Osteoblast (primary cell): ENCODE measurements at regions not wholly inside any gene's neighbourhood (a gene's known extent, or its start where the extent isn't known, plus 50 kb on each side); places are given as distances from the start of the nearest gene placed in this dataset.

Experiments used
- DNase-seq: peaks from one replicate; pipeline ENCODE4 v3.0.0; 2011; ENCODE audit warnings: low spot score, mixed read lengths; ENCODE audit not compliant: insufficient read length; ENCODE audit errors: missing footprints
- H2AFZ ChIP-seq: 2 replicates; pipeline ENCODE4 v1.6.0; 2011; ENCODE audit warnings: mild to moderate bottlenecking, low read length
- H3K27ac ChIP-seq: 2 replicates; pipeline ENCODE4 v1.5.1; 2011; ENCODE audit warnings: mild to moderate bottlenecking, low read depth, low read length, moderate library complexity
- H3K27me3 ChIP-seq: 2 replicates; pipeline ENCODE4 v1.6.0; 2012; ENCODE audit warnings: mild to moderate bottlenecking, control low read depth, inconsistent platforms, low read length, moderate library complexity; ENCODE audit not compliant: insufficient read depth
- H3K36me3 ChIP-seq: 2 replicates; pipeline ENCODE4 v1.5.1; 2011; ENCODE audit warnings: mild to moderate bottlenecking, low read length, control low read depth, moderate library complexity; ENCODE audit not compliant: insufficient read depth
- H3K4me1 ChIP-seq: 2 replicates; pipeline ENCODE4 v1.5.1; 2011; ENCODE audit warnings: mild to moderate bottlenecking, low read length, control low read depth, moderate library complexity; ENCODE audit not compliant: insufficient read depth
- H3K4me2 ChIP-seq: 2 replicates; pipeline ENCODE4 v1.6.0; 2011; ENCODE audit warnings: mild to moderate bottlenecking, low read length; ENCODE audit not compliant: insufficient read depth
- H3K4me3 ChIP-seq: fragments of 200-600 bp; sonication (generic); 3 replicates; pipeline ENCODE4 v1.5.1; 2012; ENCODE audit warnings: mild to moderate bottlenecking, low read length, inconsistent platforms; ENCODE audit not compliant: insufficient read depth
- H3K79me2 ChIP-seq: 2 replicates; pipeline ENCODE4 v1.6.0; 2012; ENCODE audit warnings: mild to moderate bottlenecking, low read length, control low read depth, inconsistent platforms; ENCODE audit not compliant: insufficient read depth
- H3K9me3 ChIP-seq: 2 replicates; pipeline ENCODE4 v1.5.1; 2011; ENCODE audit warnings: low read depth, low read length, control low read depth
- H4K20me1 ChIP-seq: 2 replicates; pipeline ENCODE4 v1.6.0; 2012; ENCODE audit warnings: mild to moderate bottlenecking, low read length, control low read depth; ENCODE audit not compliant: insufficient read depth
- TF ChIP-seq, protein P1 (sequence below): IDR thresholded peaks from 2 replicates; pipeline ENCODE4 v1.5.1; 2011; ENCODE audit warnings: mild to moderate bottlenecking, low read depth, low read length, moderate library complexity; ENCODE audit errors: extremely low read depth

- no peaks in the 10 kb centered on the region for H4K20me1 ChIP-seq
- no peak overlapping the region for H3K4me2 ChIP-seq
- TF ChIP-seq, protein P1, sequence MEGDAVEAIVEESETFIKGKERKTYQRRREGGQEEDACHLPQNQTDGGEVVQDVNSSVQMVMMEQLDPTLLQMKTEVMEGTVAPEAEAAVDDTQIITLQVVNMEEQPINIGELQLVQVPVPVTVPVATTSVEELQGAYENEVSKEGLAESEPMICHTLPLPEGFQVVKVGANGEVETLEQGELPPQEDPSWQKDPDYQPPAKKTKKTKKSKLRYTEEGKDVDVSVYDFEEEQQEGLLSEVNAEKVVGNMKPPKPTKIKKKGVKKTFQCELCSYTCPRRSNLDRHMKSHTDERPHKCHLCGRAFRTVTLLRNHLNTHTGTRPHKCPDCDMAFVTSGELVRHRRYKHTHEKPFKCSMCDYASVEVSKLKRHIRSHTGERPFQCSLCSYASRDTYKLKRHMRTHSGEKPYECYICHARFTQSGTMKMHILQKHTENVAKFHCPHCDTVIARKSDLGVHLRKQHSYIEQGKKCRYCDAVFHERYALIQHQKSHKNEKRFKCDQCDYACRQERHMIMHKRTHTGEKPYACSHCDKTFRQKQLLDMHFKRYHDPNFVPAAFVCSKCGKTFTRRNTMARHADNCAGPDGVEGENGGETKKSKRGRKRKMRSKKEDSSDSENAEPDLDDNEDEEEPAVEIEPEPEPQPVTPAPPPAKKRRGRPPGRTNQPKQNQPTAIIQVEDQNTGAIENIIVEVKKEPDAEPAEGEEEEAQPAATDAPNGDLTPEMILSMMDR = no peak
- no peak overlapping the region for H2AFZ ChIP-seq
- no peaks in the 10 kb centered on the region for H3K9me3 ChIP-seq
- H3K27ac ChIP-seq = no peak overlapping the region
- peaks cover under 1% of the 10 kb centered on the region for H3K27me3 ChIP-seq
- peak; percentile 27 for DNase-seq
- peaks cover 7% of the 10 kb centered on the region for H3K4me1 ChIP-seq
- H3K36me3 ChIP-seq = no peaks in the 10 kb centered on the region
- no peaks in the 10 kb centered on the region for H3K79me2 ChIP-seq
- H3K4me3 ChIP-seq = no peak overlapping the region
These were observed 300.9 kb downstream of the C16orf95 start for GRCh38 chr16:87016046-87017035.

DNA sequence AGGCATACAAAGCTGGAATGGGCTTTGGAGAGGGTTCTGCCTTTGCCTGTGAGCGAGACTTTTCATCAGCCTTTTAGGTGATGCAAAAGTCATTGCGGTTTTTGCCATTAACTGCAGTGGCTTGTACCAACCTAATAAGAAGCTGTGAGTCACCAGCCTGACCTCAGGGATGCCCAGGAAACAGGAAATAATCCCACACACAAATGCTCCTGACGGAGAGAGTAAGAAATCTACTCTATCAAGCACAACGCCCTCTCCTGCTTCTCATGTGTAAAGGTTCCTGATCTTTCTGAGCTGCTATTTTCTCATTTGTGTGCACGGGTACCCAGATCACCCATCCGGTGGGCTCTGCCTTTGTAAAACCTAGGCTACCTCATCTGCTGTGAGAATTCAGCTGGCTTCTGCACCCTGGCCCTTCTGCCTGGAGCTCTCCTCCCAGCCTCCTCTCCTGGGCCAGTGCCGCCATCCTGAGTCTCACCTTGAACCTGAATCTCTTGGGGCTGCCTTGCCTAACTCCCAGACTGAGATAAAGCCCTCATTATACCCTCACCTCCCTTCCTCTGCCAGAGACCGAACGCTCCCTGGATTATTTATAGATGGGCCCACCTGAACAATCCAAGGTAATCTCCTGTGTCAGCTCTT lies 299.7 kb downstream of the C16orf95 start:
- Histone ChIP-seq H3K36me3 (no peaks in the 10 kb centered on the region), H3K4me2 (peak overlapping the region; percentile 14), H3K4me3 (no peak overlapping the region), H3K27ac (peak overlapping the region; percentile 6), H3K27me3 (no peaks in the 10 kb centered on the region), H3K9me3 (no peaks in the 10 kb centered on the region), H3K79me2 (no peaks in the 10 kb centered on the region), H3K4me1 (peaks cover 7% of the 10 kb centered on the region), H4K20me1 (no peaks in the 10 kb centered on the region), H2AFZ (no peak overlapping the region)
- TF ChIP-seq, protein P1 = peak; percentile 62
- DNase-seq = peak; percentile 95

DNA sequence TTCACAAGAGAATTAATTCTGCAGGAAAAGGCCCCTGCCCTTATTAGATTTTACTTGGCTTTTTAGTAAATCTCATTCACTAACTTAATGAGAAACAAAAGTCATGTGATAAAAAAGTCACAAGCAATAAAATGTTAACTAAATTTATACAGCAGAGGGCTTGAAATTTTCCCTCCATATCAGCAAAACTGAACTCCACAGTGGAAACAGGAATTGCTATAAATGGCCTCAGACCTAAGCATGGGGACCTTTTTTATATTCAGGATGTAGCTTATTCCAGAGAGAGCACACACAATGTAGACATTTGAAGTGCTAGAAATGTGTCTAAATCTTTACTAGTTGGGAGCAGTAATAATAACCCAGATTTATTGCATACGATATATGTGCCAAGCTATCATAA lies 291.5 kb downstream of the C16orf95 start:
- Histone ChIP-seq H3K9me3 (no peaks in the 10 kb centered on the region), H2AFZ (no peak overlapping the region), H3K27me3 (peaks cover 36% of the 10 kb centered on the region), H3K4me1 (no peaks in the 10 kb centered on the region), H3K27ac (no peak overlapping the region), H3K4me2 (no peak overlapping the region), H3K36me3 (no peaks in the 10 kb centered on the region), H3K4me3 (no peak overlapping the region), H3K79me2 (no peaks in the 10 kb centered on the region), H4K20me1 (no peaks in the 10 kb centered on the region)
- TF ChIP-seq, protein P1 = no peak
- no peak for DNase-seq

GRCh38 chr16:87027056-87027616 lies 290.1 kb downstream of the C16orf95 start:
- DNase-seq = peak; percentile 36
- H4K20me1 ChIP-seq = no peaks in the 10 kb centered on the region
- H3K4me1 ChIP-seq = no peaks in the 10 kb centered on the region
- H3K27me3 ChIP-seq = peaks cover 36% of the 10 kb centered on the region
- no peak overlapping the region for H3K4me3 ChIP-seq
- no peak overlapping the region for H3K4me2 ChIP-seq
- H2AFZ ChIP-seq = no peak overlapping the region
- H3K79me2 ChIP-seq = no peaks in the 10 kb centered on the region
- no peaks in the 10 kb centered on the region for H3K9me3 ChIP-seq
- TF ChIP-seq, protein P1 = no peak
- H3K36me3 ChIP-seq = no peaks in the 10 kb centered on the region
- H3K27ac ChIP-seq = no peak overlapping the region
